ENCODE measurements at regions not wholly inside any gene's neighbourhood (a gene's known extent, or its start where the extent isn't known, plus 50 kb on each side); places are given as distances from the start of the nearest gene placed in this dataset.
A peak's percentile ranks its signal among the peaks of the same experiment; 100 is the strongest.

DNA sequence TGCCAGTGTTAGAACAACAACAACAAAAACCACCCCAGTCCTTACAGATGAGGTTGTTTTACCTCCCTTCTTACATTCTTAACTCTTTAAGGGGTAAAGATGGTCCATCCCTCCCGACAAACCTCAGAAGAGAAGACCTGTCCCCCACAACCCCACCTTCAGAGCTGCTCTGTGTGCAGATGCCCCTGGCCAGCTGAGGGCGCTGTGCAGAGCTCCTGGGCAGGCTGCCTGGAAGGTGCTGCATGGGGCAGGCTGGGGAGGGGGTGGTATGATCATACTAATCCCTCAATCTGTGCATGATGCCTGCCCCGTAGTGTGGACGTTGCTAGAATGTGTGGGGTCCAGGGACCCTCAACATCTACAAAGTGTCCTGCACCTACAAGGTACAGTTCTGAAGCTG is 387.1 kb downstream of the INHBA start:
- no peaks in the 10 kb centered on the region for H3K27me3 Mint-ChIP-seq (ENCODE audit: unreplicated experiment)
- H3K4me3 Mint-ChIP-seq (ENCODE audit: unreplicated experiment), result no peak overlapping the region
- H3K4me1 Mint-ChIP-seq (ENCODE audit: unreplicated experiment), result no peaks in the 10 kb centered on the region
- H3K36me3 Mint-ChIP-seq (ENCODE audit: unreplicated experiment), result no peaks in the 10 kb centered on the region
- TF ChIP-seq, protein P1, sequence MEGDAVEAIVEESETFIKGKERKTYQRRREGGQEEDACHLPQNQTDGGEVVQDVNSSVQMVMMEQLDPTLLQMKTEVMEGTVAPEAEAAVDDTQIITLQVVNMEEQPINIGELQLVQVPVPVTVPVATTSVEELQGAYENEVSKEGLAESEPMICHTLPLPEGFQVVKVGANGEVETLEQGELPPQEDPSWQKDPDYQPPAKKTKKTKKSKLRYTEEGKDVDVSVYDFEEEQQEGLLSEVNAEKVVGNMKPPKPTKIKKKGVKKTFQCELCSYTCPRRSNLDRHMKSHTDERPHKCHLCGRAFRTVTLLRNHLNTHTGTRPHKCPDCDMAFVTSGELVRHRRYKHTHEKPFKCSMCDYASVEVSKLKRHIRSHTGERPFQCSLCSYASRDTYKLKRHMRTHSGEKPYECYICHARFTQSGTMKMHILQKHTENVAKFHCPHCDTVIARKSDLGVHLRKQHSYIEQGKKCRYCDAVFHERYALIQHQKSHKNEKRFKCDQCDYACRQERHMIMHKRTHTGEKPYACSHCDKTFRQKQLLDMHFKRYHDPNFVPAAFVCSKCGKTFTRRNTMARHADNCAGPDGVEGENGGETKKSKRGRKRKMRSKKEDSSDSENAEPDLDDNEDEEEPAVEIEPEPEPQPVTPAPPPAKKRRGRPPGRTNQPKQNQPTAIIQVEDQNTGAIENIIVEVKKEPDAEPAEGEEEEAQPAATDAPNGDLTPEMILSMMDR (IDR thresholded peaks at IDR 0.05), result peak; percentile 24
- DNase-seq (ENCODE audit: extremely low spot score, unreplicated experiment), result no peak
- H3K27ac Mint-ChIP-seq (ENCODE audit: unreplicated experiment), result no peak overlapping the region
- H3K9me3 Mint-ChIP-seq (ENCODE audit: unreplicated experiment), result no peaks in the 10 kb centered on the region

- Mint-ChIP-seq H3K9me3 (ENCODE audit: unreplicated experiment) (no peaks in the 10 kb centered on the region), H3K4me3 (ENCODE audit: unreplicated experiment) (no peak overlapping the region), H3K36me3 (ENCODE audit: unreplicated experiment) (no peaks in the 10 kb centered on the region), H3K27ac (ENCODE audit: unreplicated experiment) (no peak overlapping the region), H3K27me3 (ENCODE audit: unreplicated experiment) (no peaks in the 10 kb centered on the region), H3K4me1 (ENCODE audit: unreplicated experiment) (no peaks in the 10 kb centered on the region)
- TF ChIP-seq, protein P1 (IDR thresholded peaks at IDR 0.05), result no peak
- no peak for DNase-seq (ENCODE audit: extremely low spot score, unreplicated experiment)
Observed at GRCh38 chr7:41313171-41313570, 389.7 kb downstream of the INHBA start.

- Mint-ChIP-seq H3K4me3 (ENCODE audit: unreplicated experiment) (no peak overlapping the region), H3K27ac (ENCODE audit: unreplicated experiment) (no peak overlapping the region), H3K27me3 (ENCODE audit: unreplicated experiment) (no peaks in the 10 kb centered on the region), H3K36me3 (ENCODE audit: unreplicated experiment) (no peaks in the 10 kb centered on the region), H3K9me3 (ENCODE audit: unreplicated experiment) (no peaks in the 10 kb centered on the region), H3K4me1 (ENCODE audit: unreplicated experiment) (peaks cover 3% of the 10 kb centered on the region)
- DNase-seq (ENCODE audit: extremely low spot score, unreplicated experiment), result no peak
- TF ChIP-seq, protein P1 (IDR thresholded peaks at IDR 0.05), result no peak
Observed at GRCh38 chr7:41312235-41312634, 390.7 kb downstream of the INHBA start.

- Mint-ChIP-seq H3K4me3 (ENCODE audit: unreplicated experiment) (no peak overlapping the region), H3K27ac (ENCODE audit: unreplicated experiment) (no peak overlapping the region), H3K4me1 (ENCODE audit: unreplicated experiment) (peaks cover 3% of the 10 kb centered on the region), H3K9me3 (ENCODE audit: unreplicated experiment) (no peaks in the 10 kb centered on the region), H3K27me3 (ENCODE audit: unreplicated experiment) (no peaks in the 10 kb centered on the region), H3K36me3 (ENCODE audit: unreplicated experiment) (no peaks in the 10 kb centered on the region)
- no peak for DNase-seq (ENCODE audit: extremely low spot score, unreplicated experiment)
- TF ChIP-seq, protein P1 (IDR thresholded peaks at IDR 0.05), result no peak
Observed at GRCh38 chr7:41311301-41311700, 391.6 kb downstream of the INHBA start.

DNA sequence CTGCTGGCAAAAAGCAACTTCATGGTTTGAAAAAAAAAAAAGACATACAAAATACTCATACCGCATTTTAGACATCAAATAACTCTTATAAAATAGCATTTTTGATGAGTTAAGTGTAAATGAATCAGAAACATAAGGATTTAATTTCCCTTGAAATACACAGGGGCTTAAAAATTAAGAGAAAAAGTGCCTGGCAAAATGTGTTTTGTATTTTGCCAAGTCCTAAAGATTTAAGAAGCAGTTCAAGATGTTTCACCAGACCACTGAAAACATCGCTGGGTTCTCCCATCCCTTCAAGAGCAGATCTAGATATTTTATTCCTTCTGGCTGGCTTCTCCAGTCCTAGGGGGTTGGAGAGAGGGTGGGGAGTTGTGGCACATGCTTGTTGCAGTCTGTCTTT is 396.4 kb downstream of the INHBA start:
- Mint-ChIP-seq H3K36me3 (ENCODE audit: unreplicated experiment) (no peaks in the 10 kb centered on the region), H3K9me3 (ENCODE audit: unreplicated experiment) (peaks cover 6% of the 10 kb centered on the region), H3K27me3 (ENCODE audit: unreplicated experiment) (no peaks in the 10 kb centered on the region), H3K27ac (ENCODE audit: unreplicated experiment) (no peak overlapping the region), H3K4me1 (ENCODE audit: unreplicated experiment) (peaks cover 3% of the 10 kb centered on the region), H3K4me3 (ENCODE audit: unreplicated experiment) (no peak overlapping the region)
- no peak for DNase-seq (ENCODE audit: extremely low spot score, unreplicated experiment)
- TF ChIP-seq, protein P1 (IDR thresholded peaks at IDR 0.05), result no peak

Measured in osteocyte (in vitro differentiated cells).